ENCODE measurements at regions not wholly inside any gene's neighbourhood (a gene's known extent, or its start where the extent isn't known, plus 50 kb on each side); places are given as distances from the start of the nearest gene placed in this dataset.

GRCh38 chr14:71783786-71784185 is 148.4 kb upstream of the RGS6 start:
- TF ChIP-seq CTCF (IDR thresholded peaks at IDR 0.05) (no peak), POLR2A (IDR thresholded peaks at IDR 0.05) (no peak), POLR2AphosphoS5 (IDR thresholded peaks at IDR 0.05) (no peak)
